Dermis blood vessel endothelial cell (primary cell): ENCODE measurements at regions not wholly inside any gene's neighbourhood (a gene's known extent, or its start where the extent isn't known, plus 50 kb on each side); places are given as distances from the start of the nearest gene placed in this dataset.

Experiments
- DNase-seq: peaks from one replicate; pipeline ENCODE4 v3.0.0; 2010

- peak; percentile 41 for DNase-seq
These were observed 344.2 kb downstream of the MTX2 start for GRCh38 chr2:176613323-176613987.

- peak; percentile 47 for DNase-seq
These were observed 344.8 kb downstream of the MTX2 start for GRCh38 chr2:176614049-176614448.

- DNase-seq, result no peak
These were observed 345.7 kb downstream of the MTX2 start for GRCh38 chr2:176614930-176615329.

- DNase-seq, result no peak
These were observed 350.3 kb downstream of the MTX2 start for GRCh38 chr2:176619504-176619903.

GRCh38 chr2:176621350-176621749, 352.1 kb downstream of the MTX2 start:
- no peak for DNase-seq

- DNase-seq, result no peak
These were observed 353.6 kb downstream of the MTX2 start for GRCh38 chr2:176622792-176623191.

- DNase-seq, result no peak
These were observed 357.6 kb downstream of the MTX2 start for GRCh38 chr2:176626796-176627195.

GRCh38 chr2:176628438-176628837, 359.2 kb downstream of the MTX2 start:
- DNase-seq, result no peak

- DNase-seq, result peak; percentile 17
These were observed 364.5 kb downstream of the MTX2 start for GRCh38 chr2:176633754-176634153.

GRCh38 chr2:176636401-176636800, 367.2 kb downstream of the MTX2 start:
- DNase-seq, result peak; percentile 60

- no peak for DNase-seq
These were observed 367.9 kb downstream of the MTX2 start for GRCh38 chr2:176637142-176637485.

- DNase-seq, result peak; percentile 86
These were observed 368.4 kb downstream of the MTX2 start for GRCh38 chr2:176637486-176638166.

- peak; percentile 88 for DNase-seq
These were observed 369.1 kb downstream of the MTX2 start for GRCh38 chr2:176638167-176639015.

- no peak for DNase-seq
These were observed 369.7 kb downstream of the MTX2 start for GRCh38 chr2:176639016-176639343.

- DNase-seq, result peak; percentile 39
These were observed 370.4 kb downstream of the MTX2 start for GRCh38 chr2:176639671-176640070.

GRCh38 chr2:176641436-176641835, 372.2 kb downstream of the MTX2 start:
- no peak for DNase-seq

GRCh38 chr2:176642074-176642473, 372.8 kb downstream of the MTX2 start:
- DNase-seq, result no peak

GRCh38 chr2:176643646-176644045, 374.4 kb downstream of the MTX2 start:
- DNase-seq, result peak; percentile 88

GRCh38 chr2:176645494-176645893, 376.3 kb downstream of the MTX2 start:
- no peak for DNase-seq

GRCh38 chr2:176646033-176646615, 376.9 kb downstream of the MTX2 start:
- DNase-seq, result no peak

GRCh38 chr2:176647325-176648165, 378.3 kb downstream of the MTX2 start:
- no peak for DNase-seq

GRCh38 chr2:176648700-176649297, 379.6 kb downstream of the MTX2 start:
- no peak for DNase-seq
